GM18861 (cell line): ENCODE measurements at regions not wholly inside any gene's neighbourhood (a gene's known extent, or its start where the extent isn't known, plus 50 kb on each side); places are given as distances from the start of the nearest gene placed in this dataset.

Experiments
- ATAC-seq: cut with Tn5 transposase; IDR thresholded peaks from one replicate; pipeline ENCODE4 v1.9.1; 2021; ENCODE audit not compliant: unreplicated experiment

DNA sequence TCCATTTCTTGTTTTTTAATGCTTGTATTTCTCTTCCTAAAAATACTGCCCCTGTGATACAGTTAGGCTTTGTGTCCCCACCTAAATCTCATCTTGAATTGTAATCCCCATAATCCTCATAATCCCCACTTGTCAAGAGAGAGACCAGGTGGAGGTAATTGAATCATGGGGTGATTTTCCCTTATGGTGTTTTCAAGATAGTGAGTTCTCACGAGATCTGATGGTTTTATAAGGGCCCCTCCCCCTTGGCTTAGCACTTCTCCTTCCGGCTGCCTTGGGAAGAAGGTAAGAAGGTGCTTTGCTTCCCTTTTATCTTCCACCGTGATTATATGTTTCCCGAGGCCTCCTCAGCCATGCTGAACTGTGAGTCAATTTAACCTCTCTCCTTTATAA, 227.4 kb downstream of the MAN2A1 start:
- ATAC-seq: no peak

DNA sequence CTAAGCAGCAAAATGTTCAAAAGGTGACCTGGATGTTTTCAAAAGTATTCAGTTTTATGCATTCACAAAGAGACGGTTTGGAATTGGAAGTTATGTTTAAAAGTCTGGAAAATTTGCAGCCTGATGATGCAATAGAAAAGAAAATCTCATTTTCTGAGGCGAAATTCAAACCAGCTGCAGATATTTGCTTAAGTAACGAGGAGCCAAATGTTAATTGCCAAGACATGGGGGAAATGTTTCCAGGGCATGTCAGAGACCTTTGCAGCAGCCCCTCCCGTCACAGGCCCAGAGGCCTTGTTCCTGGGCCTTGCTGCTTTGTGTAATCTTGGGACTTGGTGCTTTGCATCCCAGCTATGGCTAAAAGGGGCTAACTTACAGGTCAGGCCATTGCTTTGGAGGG, 228.2 kb downstream of the MAN2A1 start:
- no peak for ATAC-seq

DNA sequence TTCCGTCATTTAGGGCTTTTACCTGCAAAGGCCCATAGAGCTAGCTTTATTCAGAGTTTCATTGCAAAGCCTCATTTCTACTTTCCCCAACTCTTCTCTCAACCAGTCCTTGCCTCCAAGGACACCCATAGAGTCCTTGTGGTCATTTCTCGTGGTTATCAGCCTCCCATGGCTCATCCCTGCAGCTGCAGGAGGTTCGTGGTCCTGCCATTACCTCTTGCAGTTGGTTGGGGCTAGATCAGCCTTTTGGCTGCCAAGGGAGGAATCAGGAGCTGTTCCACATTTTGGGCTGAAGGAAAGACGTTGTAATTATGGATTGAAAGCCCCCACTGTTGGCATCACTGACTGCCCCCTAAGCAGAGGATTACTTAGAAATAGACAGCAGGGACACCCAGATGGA, 231.0 kb downstream of the MAN2A1 start:
- ATAC-seq: no peak

DNA sequence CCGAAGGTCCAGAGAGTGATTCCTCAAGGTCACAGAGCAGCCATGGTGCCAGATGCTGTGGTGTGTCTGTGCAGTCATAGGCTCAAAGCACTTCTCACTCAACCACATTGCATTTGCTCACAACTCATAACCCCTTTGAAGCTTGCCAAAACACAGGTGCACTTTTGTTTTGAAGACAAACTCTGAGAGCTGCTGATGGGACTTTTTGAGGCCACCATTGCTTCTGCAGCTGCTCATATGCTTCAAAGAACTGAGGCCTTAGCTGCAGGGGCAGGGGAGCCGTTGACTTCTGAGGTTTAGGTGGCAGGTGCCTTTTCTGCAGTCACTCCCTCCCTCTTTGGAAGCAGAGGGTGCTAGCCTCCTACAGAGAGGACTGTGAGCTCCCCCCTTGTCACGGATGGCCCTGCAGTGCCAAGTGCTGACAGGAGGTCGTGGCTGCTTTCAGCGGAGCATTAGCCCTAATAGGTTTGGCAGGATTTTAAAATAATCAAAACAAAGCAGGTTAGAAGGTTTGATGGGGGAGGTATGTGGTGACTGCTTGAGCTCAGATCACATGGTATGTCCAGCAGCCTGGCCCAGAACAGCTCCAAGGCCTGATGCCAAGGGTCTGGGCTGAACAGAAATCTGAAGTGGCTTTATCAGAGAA, 232.1 kb downstream of the MAN2A1 start:
- no peak for ATAC-seq

DNA sequence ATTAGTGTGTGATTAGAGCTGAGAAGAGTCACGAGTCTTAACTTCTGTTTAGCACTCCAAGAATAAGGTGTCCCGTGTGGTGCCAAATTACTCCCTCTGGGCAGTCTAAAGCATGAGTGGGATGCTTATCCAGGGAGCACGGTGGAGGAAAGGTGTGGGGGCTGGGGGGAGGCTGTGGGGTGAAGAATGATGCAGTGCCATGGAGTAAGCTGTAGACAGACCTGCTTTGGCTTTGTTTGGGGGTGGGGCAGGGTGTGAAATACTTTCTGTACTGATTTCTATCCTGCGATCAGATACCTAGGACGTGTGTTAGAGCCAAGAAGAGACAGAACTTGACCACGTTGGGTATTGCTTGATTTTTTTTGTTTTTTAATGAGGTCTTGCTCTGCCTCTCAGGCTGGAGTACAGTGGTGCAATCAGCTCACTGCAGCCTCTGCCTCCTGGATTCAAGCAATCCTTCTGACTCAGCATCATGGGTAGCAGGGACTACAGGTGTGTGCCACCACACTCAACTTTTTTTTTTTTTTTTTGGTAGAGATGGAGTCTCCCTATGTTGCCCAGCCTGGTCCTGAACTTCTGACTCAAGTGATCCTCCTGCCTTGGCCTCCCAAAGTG, 232.8 kb downstream of the MAN2A1 start:
- no peak for ATAC-seq

DNA sequence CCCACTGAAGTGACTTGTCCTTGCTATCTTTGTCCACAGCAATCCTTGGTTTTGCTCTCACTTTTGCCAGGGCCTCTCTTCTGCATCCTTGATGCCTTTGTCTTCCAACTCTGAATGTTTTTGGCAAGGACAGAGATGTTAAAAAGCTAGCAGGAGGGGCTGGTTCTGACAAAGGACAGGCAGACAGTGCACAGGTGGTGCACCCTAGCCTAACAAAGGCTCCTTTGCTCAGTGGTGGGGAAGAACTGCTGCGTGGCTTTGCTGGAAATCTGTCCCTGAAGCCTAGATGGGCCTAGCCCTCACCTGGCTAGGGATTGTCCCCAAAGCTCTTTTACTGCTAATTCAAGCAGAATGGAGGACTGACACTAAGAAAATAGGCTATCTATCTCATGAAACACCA, 233.5 kb downstream of the MAN2A1 start:
- no peak for ATAC-seq

DNA sequence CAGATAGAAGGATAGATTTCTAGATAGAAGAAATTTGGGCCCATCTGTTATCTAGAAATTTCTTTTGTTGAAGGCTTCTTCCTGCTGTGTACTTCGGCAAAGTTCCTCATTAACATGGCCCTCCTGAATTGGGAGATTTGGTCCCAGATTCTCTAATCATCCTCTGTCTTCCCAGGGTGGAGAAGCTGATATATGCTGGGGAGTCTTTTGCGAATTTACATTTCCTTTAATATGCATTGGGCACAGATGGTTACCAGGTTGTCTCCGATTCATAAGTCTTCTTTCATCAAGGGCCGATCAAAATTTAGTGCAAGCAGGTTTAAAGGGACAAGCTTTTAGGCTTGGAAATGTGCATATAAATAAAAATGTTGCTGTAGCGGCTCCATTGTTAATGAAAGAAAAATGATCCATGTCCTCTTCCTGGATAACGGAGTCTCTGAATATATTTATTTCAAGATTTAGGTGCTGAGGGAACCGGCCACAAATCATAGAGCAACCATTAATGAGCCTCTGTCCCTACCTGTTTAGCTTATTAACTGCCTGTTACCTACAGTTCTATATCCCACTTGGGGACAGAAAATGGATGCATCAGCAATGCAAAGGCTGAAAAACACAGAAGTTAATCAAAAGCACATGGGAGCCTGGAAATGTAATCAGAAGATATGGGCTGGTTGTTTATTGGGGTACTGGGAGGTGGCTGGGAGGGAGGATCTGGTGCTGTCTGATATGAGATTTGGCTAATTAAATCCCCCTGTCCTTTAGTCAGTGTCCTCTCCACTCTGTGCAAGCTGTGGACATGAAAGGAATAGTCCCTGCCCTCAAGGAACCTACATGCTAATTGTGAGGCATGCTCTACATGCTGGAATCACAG, 234.7 kb downstream of the MAN2A1 start:
- ATAC-seq: no peak

DNA sequence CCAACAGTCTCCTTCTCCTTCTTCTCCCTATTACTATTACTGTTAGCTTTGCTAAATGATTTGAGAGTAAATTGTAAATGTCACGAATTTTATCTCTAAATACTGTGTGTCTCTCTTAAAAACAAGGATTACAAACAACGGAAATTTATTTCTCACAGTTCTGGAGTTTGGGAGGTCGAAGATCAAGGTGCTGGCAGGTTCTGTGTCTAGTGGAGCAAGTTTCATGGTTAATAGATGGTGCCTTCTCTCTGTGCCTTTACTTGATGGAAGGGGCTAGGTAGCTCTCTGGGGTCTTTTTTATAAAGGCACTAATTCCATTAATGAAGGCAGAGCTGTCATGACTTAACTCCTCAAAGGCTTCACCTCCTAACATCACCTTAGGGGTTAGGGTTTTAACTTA, 237.9 kb downstream of the MAN2A1 start:
- no peak for ATAC-seq

DNA sequence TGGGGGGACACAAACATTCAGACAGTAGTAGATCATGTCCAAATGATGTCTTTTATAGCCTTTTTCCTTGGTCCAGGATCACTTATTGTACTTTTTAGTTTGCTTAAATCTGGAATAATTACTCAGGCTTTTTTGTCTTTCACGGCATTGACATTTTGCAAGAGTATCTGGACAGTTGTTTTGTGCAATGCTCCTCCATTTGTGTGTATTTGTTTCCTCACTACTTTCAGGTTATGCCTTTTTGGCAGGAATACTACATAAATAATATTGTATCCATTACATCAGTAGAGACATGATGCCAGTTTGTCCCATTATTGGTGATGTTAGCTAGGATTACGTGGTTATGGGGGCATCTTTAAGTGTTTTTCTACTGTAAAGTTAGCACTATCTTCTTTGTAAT, 238.3 kb downstream of the MAN2A1 start:
- ATAC-seq: no peak

DNA sequence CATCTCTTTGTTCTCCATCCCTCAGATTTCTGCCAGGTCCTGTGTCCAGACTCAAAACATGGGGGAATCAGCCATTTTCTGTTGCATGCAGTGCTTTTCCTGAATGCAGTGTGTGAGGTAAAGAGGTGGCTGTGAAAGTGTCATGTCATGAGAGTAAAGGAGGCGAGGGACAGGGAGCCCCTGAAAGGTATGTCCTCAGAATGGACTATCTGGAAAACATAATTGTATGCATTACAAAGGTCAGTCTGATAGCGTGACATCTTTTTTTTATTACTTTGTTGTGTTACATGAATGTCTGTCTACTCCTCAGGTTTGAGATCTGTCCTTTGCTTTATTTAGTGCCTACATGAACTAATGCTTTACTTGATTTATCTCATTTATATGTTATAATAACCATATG, 239.1 kb downstream of the MAN2A1 start:
- ATAC-seq: no peak

DNA sequence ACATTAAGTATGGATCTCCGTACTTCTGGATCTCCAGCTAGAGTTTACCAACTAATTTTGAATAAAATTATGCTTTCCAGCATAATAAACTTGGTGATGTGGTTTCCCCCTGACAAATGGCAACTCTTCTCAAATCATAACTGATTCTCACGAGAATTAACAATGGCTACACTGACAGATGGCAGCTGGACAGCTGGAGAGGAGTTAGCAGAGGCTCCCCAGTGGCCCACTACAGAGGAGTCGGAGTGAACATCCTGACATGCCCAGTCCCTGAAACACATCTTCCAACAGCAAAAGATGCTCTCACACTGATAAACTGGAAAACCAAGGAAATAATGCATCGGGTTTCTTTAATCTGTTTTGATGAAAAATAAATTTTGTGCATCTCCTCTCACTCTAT, 239.6 kb downstream of the MAN2A1 start:
- ATAC-seq: no peak

DNA sequence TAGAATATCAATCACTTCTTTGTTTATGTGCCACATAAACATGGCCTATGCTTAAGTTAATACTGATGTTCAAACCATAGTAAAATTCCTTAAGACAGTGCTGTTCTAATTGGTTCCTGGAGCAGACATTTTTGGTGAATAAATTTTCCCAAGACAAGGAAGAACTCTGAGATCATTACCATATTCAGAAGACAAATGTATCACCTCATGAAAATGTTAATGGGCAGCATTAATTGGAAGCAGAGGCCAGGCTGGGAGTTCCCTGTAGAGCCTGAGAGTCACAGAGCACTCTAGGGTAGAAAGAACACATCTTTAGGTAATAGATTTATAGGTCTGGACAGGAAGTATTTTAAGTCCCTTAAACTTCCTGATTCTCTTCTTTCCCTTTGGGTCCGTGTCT, 240.2 kb downstream of the MAN2A1 start:
- no peak for ATAC-seq

DNA sequence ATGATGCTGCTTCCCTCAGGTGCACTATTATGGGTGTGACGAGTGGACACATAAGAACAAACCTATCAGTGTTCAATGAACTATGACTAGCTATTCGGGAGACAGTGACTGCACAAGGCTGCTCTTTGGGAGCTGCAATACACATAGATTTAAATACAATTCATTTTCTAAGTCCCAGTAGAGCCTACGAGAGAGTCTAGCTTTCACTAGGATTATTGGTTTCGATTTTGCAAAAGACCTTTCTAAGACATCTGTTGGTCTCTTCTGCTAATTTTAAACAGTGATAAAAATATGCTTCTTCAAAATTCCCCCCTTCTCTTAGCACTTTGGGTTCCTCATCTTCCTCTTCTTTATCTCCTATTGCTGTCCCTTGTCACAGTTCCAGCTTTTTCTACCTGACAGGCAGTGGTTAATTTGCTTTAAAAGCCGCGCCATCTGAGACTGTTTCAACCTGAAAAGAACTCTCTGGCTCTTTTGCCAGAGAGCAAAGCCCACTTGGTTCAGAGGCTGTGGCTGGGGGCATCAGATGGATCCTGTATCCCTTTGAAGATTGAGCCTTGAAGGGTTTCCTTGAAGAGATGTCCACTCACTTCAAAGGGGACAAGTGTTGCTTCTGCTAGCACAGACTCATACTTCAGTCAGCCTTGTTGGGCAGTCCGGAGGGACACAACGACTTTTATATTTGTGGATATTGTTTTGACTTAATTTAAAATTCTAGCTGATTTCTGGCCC, 241.5 kb downstream of the MAN2A1 start:
- ATAC-seq: no peak

DNA sequence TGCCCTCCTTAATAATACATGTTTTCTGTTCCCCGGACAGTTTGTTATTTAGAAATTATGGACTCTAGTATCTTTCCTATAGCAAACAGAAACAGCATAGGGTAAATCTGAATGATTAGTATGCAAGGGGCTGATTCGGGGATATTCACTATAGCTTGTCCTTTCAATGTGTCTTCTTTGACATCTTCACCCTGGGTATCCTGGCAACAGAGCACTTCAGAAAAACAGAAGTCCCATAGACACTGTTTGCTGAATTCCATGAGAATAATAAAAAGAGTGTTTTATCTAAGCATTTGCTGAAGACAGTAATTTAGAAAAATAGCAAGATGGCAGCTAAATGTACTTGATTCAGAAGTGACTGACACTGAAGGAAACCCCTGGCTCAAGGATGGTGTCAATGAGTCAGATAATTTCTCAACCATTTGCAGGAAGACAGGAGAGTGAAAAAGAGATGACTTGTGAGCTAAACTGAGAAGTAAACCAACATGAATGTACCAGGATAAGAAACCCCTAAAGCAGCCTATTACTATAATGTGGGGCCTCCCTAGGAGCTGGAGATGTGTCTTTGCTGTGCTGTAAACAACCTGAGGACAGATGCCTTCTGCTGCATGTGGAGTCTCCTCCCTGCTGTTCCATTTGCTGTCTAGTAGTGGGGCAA, 246.2 kb downstream of the MAN2A1 start:
- no peak for ATAC-seq

DNA sequence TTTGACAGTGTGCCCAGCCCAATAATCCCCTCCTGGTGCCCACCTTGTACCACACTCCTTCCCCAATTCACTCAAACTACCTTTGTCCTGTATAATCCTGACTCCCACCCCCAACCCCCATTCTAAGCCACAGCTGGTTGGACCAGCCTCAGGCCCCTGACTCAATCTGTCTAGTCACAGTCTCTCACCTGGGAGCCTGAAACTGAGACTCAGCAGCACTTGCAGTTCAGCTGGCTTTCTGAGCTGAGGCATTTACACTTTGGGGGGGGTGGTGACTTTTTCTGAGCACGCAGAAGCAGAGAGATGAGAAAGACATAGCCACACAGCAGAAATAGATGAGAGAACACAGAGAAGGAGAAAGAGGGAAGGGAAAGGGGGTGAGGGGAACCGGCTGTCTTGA, 247.3 kb downstream of the MAN2A1 start:
- ATAC-seq: no peak

DNA sequence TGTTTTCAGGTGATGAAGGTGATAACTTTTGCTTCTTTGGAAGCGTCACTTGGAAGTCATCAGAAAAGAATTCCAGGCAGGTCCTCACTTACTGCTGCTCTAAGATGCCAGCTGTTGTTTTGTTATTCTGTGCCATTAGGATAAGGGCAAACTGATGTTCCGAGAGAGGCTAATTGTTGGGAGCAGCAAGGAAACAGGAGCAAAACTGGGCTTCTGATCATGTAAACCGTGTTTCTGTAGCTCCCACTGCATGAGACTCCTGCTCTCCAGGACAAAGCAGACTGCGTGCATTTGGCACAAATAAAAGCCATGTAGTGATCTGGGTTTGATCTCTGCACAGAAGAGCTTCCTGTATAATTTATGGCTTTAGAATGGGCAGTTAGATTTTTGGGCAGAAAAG, 248.2 kb downstream of the MAN2A1 start:
- no peak for ATAC-seq

DNA sequence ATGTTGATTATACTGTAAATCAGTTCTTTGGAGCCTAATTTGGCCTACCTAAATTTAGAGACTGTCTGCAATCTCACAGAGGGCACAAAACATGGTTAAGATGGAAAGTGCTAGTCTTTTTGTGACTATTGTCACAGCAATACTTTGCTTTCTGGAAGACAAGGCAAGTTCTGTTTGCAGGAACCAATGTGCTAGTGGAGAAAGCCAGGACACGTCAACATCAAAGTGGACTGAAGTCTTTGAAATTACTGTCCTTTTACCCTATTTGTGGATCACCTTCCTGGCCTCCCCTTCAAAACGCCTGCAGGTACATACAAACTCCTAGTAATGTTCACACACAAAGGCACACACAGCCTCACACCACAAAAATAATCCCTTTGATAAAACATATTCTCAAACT, 248.7 kb downstream of the MAN2A1 start:
- no peak for ATAC-seq

DNA sequence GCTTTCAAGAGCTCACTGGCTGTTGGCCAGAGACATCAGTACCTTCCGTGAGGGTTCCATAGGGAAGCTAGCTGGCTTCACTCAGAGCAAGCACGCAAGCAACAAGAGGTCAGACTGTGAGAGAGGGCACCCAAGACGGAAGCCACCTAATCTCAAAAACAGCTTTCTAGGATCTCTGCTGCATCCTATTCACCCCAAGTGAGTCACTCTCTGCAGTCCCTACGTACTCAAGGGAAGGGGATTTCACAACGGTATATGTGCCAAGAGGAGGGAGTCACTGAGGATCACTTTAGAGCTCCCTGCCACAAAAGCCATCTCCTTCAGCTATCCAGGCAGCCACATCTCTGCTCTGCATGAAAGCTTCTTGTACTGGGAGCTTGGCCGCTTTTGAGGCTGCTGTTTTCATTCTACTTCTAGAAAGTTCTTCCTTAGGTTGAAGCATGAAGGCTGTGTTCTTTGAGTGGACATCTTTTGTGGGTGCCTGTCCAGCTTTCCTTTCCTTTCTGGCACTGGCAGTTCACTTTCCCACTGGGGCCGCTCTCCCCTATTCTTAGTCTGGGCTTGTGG, 249.5 kb downstream of the MAN2A1 start:
- no peak for ATAC-seq

DNA sequence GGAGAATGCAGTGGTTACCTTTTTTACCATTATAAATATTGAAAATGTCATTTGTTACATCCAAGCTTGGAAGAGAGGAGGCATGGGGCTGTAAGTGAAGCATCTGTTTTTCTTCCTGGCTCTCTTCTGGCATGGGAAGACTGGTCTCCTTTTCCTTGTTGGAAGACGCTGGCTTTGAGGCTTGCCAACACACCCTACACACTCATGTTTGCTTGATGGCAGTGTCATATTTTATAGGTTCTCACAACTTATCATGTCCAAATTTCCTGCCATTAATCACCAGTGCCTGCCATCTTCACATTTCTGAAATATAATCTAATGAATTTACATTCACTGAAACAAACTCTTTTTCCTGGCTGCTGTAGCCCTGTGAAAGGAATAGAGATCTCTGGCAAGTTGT, 252.9 kb downstream of the MAN2A1 start:
- no peak for ATAC-seq

DNA sequence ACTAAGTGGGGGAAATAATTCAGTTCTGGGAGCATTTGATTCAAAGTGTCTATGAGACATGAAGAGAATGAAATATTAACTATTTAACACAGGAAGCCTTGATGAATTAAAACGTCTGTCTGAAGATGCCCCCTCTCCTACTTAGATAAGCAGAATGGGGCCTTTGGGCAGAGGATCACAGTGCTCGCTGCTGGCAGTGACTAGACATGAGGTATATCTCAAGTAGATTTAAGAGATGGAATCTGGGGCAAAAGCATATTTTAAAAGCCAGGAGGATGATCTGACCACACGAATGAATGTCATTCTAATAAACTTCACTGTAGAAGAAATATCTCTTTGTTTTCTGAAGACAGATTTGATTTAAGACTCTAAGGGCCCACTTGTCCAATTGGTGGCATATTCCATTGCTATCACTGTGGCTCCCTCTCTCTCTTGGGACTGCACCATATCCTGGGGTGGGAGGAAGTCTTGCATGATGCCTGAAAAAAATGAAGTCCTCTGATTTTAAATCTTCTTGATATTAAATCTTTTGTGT, 254.0 kb downstream of the MAN2A1 start:
- ATAC-seq: no peak

DNA sequence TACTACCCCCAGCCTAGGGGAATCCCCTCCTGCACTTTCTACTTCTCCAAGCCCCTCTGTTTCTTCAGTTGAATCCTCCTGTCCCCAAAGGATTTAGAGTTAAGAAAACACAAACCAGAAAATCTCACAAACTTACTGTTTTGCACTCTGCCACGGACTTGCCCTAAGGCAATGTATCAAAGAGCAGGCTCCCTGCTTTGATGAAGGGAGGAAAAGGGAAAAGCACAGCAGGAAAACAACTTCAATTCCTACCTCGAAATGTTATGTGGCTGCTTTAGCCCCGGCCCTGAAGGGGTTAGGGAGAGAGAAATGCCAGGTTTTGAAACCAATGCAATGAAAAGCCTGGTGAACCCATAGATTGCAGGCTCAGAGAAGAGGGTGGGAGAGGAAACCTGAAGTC, 254.7 kb downstream of the MAN2A1 start:
- ATAC-seq: no peak
